SKM-1 treated with dmso at 0.1 percent for 144 hours (cell line): ENCODE measurements at regions not wholly inside any gene's neighbourhood (a gene's known extent, or its start where the extent isn't known, plus 50 kb on each side); places are given as distances from the start of the nearest gene placed in this dataset.

Experiments used
- DNase-seq: peaks from one replicate; lab custom pipeline; 2025; ENCODE audit not compliant: unreplicated experiment; lab: John Stamatoyannopoulos, UW

- DNase-seq: no peak
Observed at GRCh38 chr16:80427795-80428194, 113.0 kb upstream of the DYNLRB2 start.

GRCh38 chr16:80418517-80419355, 122.1 kb upstream of the DYNLRB2 start:
- DNase-seq: no peak

GRCh38 chr16:80417706-80418271, 123.0 kb upstream of the DYNLRB2 start:
- no peak for DNase-seq

- DNase-seq: no peak
Observed at GRCh38 chr16:80408014-80408413, 132.8 kb upstream of the DYNLRB2 start.

- DNase-seq: no peak
Observed at GRCh38 chr16:80407265-80407987, 133.4 kb upstream of the DYNLRB2 start.

GRCh38 chr16:80404847-80405246, 135.9 kb upstream of the DYNLRB2 start:
- no peak for DNase-seq

- no peak for DNase-seq
Observed at GRCh38 chr16:80403894-80404293, 136.9 kb upstream of the DYNLRB2 start.

- no peak for DNase-seq
Observed at GRCh38 chr16:80390871-80391489, 149.8 kb upstream of the DYNLRB2 start.

- DNase-seq: no peak
Observed at GRCh38 chr16:80390046-80390445, 150.7 kb upstream of the DYNLRB2 start.

GRCh38 chr16:80389338-80389737, 151.5 kb upstream of the DYNLRB2 start:
- DNase-seq: no peak

- DNase-seq: no peak
Observed at GRCh38 chr16:80387318-80387921, 153.4 kb upstream of the DYNLRB2 start.

GRCh38 chr16:80384862-80385261, 155.9 kb upstream of the DYNLRB2 start:
- DNase-seq: no peak

GRCh38 chr16:80380514-80380913, 160.3 kb upstream of the DYNLRB2 start:
- DNase-seq: no peak

GRCh38 chr16:80377096-80377956, 163.5 kb upstream of the DYNLRB2 start:
- DNase-seq: no peak

GRCh38 chr16:80375973-80376372, 164.8 kb upstream of the DYNLRB2 start:
- DNase-seq: no peak

- no peak for DNase-seq
Observed at GRCh38 chr16:80375513-80375912, 165.3 kb upstream of the DYNLRB2 start.

GRCh38 chr16:80372341-80372740, 168.5 kb upstream of the DYNLRB2 start:
- DNase-seq: no peak

- no peak for DNase-seq
Observed at GRCh38 chr16:80369138-80369958, 171.4 kb upstream of the DYNLRB2 start.

- no peak for DNase-seq
Observed at GRCh38 chr16:80367037-80367658, 173.6 kb upstream of the DYNLRB2 start.
